GM21423 (cell line): ENCODE measurements at regions not wholly inside any gene's neighbourhood (a gene's known extent, or its start where the extent isn't known, plus 50 kb on each side); places are given as distances from the start of the nearest gene placed in this dataset.

Experiments
- ATAC-seq: cut with Tn5 transposase; IDR thresholded peaks from one replicate; pipeline ENCODE4 v1.9.1; 2021; ENCODE audit warnings: mild to moderate bottlenecking, moderate library complexity; ENCODE audit not compliant: unreplicated experiment

- no peak for ATAC-seq
Measured at GRCh38 chr10:120960725-120961124, 109.6 kb downstream of the WDR11 start.

- ATAC-seq = no peak
Measured at GRCh38 chr10:120961795-120962755, 110.9 kb downstream of the WDR11 start.

- no peak for ATAC-seq
Measured at GRCh38 chr10:120962756-120963593, 111.8 kb downstream of the WDR11 start.

- ATAC-seq = no peak
Measured at GRCh38 chr10:120963594-120964220, 112.5 kb downstream of the WDR11 start.

- ATAC-seq = no peak
Measured at GRCh38 chr10:120966657-120967045, 115.5 kb downstream of the WDR11 start.

- ATAC-seq = no peak
Measured at GRCh38 chr10:120969219-120969645, 118.1 kb downstream of the WDR11 start.

- no peak for ATAC-seq
Measured at GRCh38 chr10:120970595-120971529, 119.7 kb downstream of the WDR11 start.

- no peak for ATAC-seq
Measured at GRCh38 chr10:120971671-120972070, 120.5 kb downstream of the WDR11 start.

- ATAC-seq = no peak
Measured at GRCh38 chr10:120972259-120972658, 121.1 kb downstream of the WDR11 start.

GRCh38 chr10:120975072-120975867, 124.1 kb downstream of the WDR11 start:
- no peak for ATAC-seq

GRCh38 chr10:120975868-120976225, 124.7 kb downstream of the WDR11 start:
- no peak for ATAC-seq

- ATAC-seq = no peak
Measured at GRCh38 chr10:120977897-120978296, 126.7 kb downstream of the WDR11 start.

- no peak for ATAC-seq
Measured at GRCh38 chr10:120978589-120979252, 127.6 kb downstream of the WDR11 start.

GRCh38 chr10:120979435-120980278, 128.5 kb downstream of the WDR11 start:
- no peak for ATAC-seq

GRCh38 chr10:120980279-120981255, 129.4 kb downstream of the WDR11 start:
- no peak for ATAC-seq

- ATAC-seq = no peak
Measured at GRCh38 chr10:120981601-120982391, 130.6 kb downstream of the WDR11 start.
